ENCODE measurements at regions not wholly inside any gene's neighbourhood (a gene's known extent, or its start where the extent isn't known, plus 50 kb on each side); places are given as distances from the start of the nearest gene placed in this dataset.

DNA sequence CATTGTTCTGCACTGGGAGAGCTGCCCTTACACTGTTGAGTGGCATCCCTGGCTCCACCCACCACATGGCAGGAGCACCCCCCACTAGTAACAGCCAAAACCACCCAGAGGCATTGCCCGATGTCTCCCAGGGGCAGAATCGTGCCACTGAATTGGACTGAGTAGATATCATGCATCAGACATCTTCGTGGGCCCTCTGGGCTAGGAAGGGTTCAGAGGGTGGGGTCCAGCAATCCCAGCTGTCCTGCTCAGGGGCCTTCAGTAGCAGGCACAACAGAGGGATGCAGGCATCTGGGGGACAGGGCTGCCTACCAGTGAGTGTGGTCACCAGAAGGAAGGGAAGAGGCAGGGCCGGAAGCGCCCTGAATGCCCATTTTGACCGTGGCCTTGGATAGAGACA is 119.7 kb upstream of the PPP2R2D start:
- no peaks in the 10 kb centered on the region for H4K20me1 ChIP-seq (ENCODE audit: control insufficient read depth, insufficient read depth)
- POLR2A ChIA-PET, result no interaction called here
- CTCF ChIA-PET, result no interaction called here
- FAIRE-seq (no peak), ATAC-seq (no peak), DNase-seq (ENCODE audit: low read depth, low spot score) (no peak)
- RAD21 ChIA-PET (ENCODE audit: unreplicated experiment), result no interaction called here
- no peak overlapping the region for H2AFZ ChIP-seq (ENCODE audit: control insufficient read depth, low read depth, low read length)
- in situ Hi-C loops (cut with MboI), result no loop called here
- no peak overlapping the region for H3K9ac ChIP-seq (ENCODE audit: control insufficient read depth, insufficient read depth, low read length)
- H3K36me3 ChIP-seq (ENCODE audit: control insufficient read depth in 2 of 2, insufficient read depth in 2 of 2, low read length in 1 of 2), result no peaks in the 10 kb centered on the region
- SMC1A ChIA-PET (ENCODE audit: uncharacterized antibody, unreplicated experiment), result no interaction called here
- H3K4me2 ChIP-seq (ENCODE audit: control insufficient read depth, insufficient read depth), result no peak overlapping the region
- H3K27me3 ChIP-seq (replicated peaks in 1 of 2; ENCODE audit: control insufficient read depth in 2 of 2, insufficient read depth in 2 of 2, low read length in 1 of 2), result no peaks in the 10 kb centered on the region
- H3K79me2 ChIP-seq (ENCODE audit: control insufficient read depth, insufficient read depth, low read length), result no peaks in the 10 kb centered on the region
- WGBS (ENCODE audit: insufficient coverage, insufficient replicate concordance, low lambda C conversion rate, missing lambda C conversion rate), result 50% methylated on average over 6 of the region's 6 CpGs
- H3K4me1 ChIP-seq (ENCODE audit: control insufficient read depth, insufficient read depth, low read length), result no peaks in the 10 kb centered on the region
- TF ChIP-seq EZH2 (IDR thresholded peaks at IDR 0.05; ENCODE audit: borderline replicate concordance, control insufficient read depth, low read depth, low read length), result no peak
- TF ChIP-seq PML (IDR thresholded peaks at IDR 0.05; ENCODE audit: low read length), result no peak
- TF ChIP-seq LARP7 (IDR thresholded peaks at IDR 0.05), result no peak
- TF ChIP-seq RB1 (IDR thresholded peaks at IDR 0.05; ENCODE audit: borderline replicate concordance), result no peak
- TF ChIP-seq ZNF384 (IDR thresholded peaks at IDR 0.05; ENCODE audit: borderline replicate concordance, low read depth, low read length), result no peak
- no peak for TF ChIP-seq HCFC1 (IDR thresholded peaks at IDR 0.05; ENCODE audit: low read length)
- no peak for TF ChIP-seq GATAD2B (conservative IDR thresholded peaks at IDR 0.05; ENCODE audit: low read depth)
- TF ChIP-seq RUNX3 (IDR thresholded peaks at IDR 0.05; ENCODE audit: low read length), result no peak
- BruUV-seq (replicated peaks), result no TSS peak
- peaks cover 9% of the 10 kb centered on the region; the same call in 1 of the 3 replicates for H3K9me3 ChIP-seq (replicated peaks; ENCODE audit: control insufficient read depth, insufficient read depth, low read length)
- intact Hi-C loops (cut with micrococcal nuclease; ENCODE audit: unreplicated experiment), result no loop called here
- H3K27ac ChIP-seq (ENCODE audit: control insufficient read depth, insufficient read depth), result no peak overlapping the region
- H3K4me3 ChIP-seq, result no peak overlapping the region

DNA sequence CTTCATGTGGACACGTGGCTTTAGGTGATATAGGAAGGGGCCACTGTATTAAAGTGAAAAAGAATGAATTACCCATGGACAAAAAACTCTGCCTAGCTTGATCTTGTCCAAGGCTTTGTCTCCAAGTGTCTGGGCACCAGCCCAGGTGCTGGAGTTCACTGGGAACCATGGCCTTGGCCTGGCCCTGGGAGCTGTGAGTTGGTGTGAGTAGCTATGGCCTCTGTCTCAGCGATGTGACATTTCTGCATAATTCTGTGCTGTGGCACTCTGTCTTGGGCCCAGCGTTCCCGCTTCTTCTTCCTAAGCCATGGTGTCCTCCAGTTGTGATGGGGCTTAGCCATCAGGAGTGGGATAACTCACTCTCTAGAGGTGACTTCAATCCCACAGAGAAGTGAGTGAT is 119.0 kb upstream of the PPP2R2D start:
- ChIA-PET RAD21 (ENCODE audit: unreplicated experiment) (no interaction called here), CTCF (interaction anchor here (0.6 kb wide), 1 partner anchor 49 kb away, joined by 3 read pairs; no protein-coding TSS in a partner anchor), POLR2A (no interaction called here), SMC1A (ENCODE audit: uncharacterized antibody, unreplicated experiment) (no interaction called here)
- Histone ChIP-seq H2AFZ (ENCODE audit: control insufficient read depth, low read depth, low read length) (no peak overlapping the region), H3K9me3 (replicated peaks; ENCODE audit: control insufficient read depth, insufficient read depth, low read length) (peaks cover 6% of the 10 kb centered on the region; the same call in 1 of the 3 replicates), H3K4me1 (ENCODE audit: control insufficient read depth, insufficient read depth, low read length) (no peaks in the 10 kb centered on the region), H3K27me3 (replicated peaks in 1 of 2; ENCODE audit: control insufficient read depth in 2 of 2, insufficient read depth in 2 of 2, low read length in 1 of 2) (no peaks in the 10 kb centered on the region), H3K9ac (ENCODE audit: control insufficient read depth, insufficient read depth, low read length) (no peak overlapping the region), H3K4me3 (no peak overlapping the region), H3K79me2 (ENCODE audit: control insufficient read depth, insufficient read depth, low read length) (no peaks in the 10 kb centered on the region), H3K36me3 (ENCODE audit: control insufficient read depth in 2 of 2, insufficient read depth in 2 of 2, low read length in 1 of 2) (no peaks in the 10 kb centered on the region), H3K4me2 (ENCODE audit: control insufficient read depth, insufficient read depth) (no peak overlapping the region), H3K27ac (ENCODE audit: control insufficient read depth, insufficient read depth) (no peak overlapping the region), H4K20me1 (ENCODE audit: control insufficient read depth, insufficient read depth) (no peaks in the 10 kb centered on the region)
- FAIRE-seq, result no peak
- BruUV-seq (replicated peaks), result no TSS peak
- 15% methylated on average over 4 of the region's 4 CpGs for WGBS (ENCODE audit: insufficient coverage, insufficient replicate concordance, low lambda C conversion rate, missing lambda C conversion rate)
- DNase-seq (ENCODE audit: low read depth, low spot score), result no peak
- intact Hi-C loops (cut with micrococcal nuclease; ENCODE audit: unreplicated experiment), result no loop called here
- in situ Hi-C loops (cut with MboI), result no loop called here
- no peak for ATAC-seq
- TF ChIP-seq ZBED1 (IDR thresholded peaks at IDR 0.05; ENCODE audit: borderline replicate concordance), result no peak
- TF ChIP-seq RBBP5 (conservative IDR thresholded peaks at IDR 0.05), result no peak
- no peak for TF ChIP-seq CHD4 (IDR thresholded peaks at IDR 0.05)
- TF ChIP-seq RELA (IDR thresholded peaks at IDR 0.05; ENCODE audit: borderline replicate concordance, partially characterized antibody), result no peak
- no peak for TF ChIP-seq EP300 (IDR thresholded peaks at IDR 0.05; ENCODE audit: borderline replicate concordance in 1 of 2, control insufficient read depth in 1 of 2, low read depth in 2 of 2, low read length in 2 of 2)
